GM23248 (cell line): ENCODE measurements at regions not wholly inside any gene's neighbourhood (a gene's known extent, or its start where the extent isn't known, plus 50 kb on each side); places are given as distances from the start of the nearest gene placed in this dataset.

Experiments used
- DNase-seq: peaks from one replicate; pipeline ENCODE4 v3.0.0-alpha.2; 2015
- H2AFZ ChIP-seq: fragments of 200-600 bp; sonication (generic); 2 replicates; pipeline ENCODE4 v1.6.1; 2016; ENCODE audit warnings: antibody characterized with exemption
- H3F3A ChIP-seq: fragments of 200-600 bp; sonication (generic); 2 replicates; pipeline ENCODE4 v1.6.1; 2016; ENCODE audit warnings: mild to moderate bottlenecking, antibody characterized with exemption, mixed run types; ENCODE audit not compliant: insufficient read depth
- H3K27ac ChIP-seq: fragments of 200-600 bp; sonication (generic); 2 replicates; pipeline ENCODE4 v1.5.1; 2016; ENCODE audit warnings: mild to moderate bottlenecking
- H3K27me3 ChIP-seq: fragments of 200-600 bp; sonication (generic); replicated peaks from 2 replicates; pipeline ENCODE4 v1.6.1; 2016; ENCODE audit warnings: mild to moderate bottlenecking; ENCODE audit not compliant: insufficient read depth
- H3K36me3 ChIP-seq: fragments of 200-600 bp; sonication (generic); 2 replicates; pipeline ENCODE4 v1.6.1; 2016; ENCODE audit warnings: low read depth, mild to moderate bottlenecking
- H3K4me1 ChIP-seq: fragments of 200-600 bp; sonication (generic); 2 replicates; pipeline ENCODE4 v1.6.1; 2016; ENCODE audit warnings: mild to moderate bottlenecking; ENCODE audit not compliant: insufficient read depth
- H3K4me2 ChIP-seq: fragments of 200-600 bp; sonication (generic); one replicate; pipeline ENCODE4 v1.6.1; 2016; ENCODE audit warnings: mild to moderate bottlenecking; ENCODE audit not compliant: unreplicated experiment
- H3K4me3 ChIP-seq: fragments of 200-600 bp; sonication (generic); 2 replicates; pipeline ENCODE4 v1.5.1; 2016; ENCODE audit warnings: mild to moderate bottlenecking
- H3K79me2 ChIP-seq: fragments of 200-600 bp; sonication (generic); 2 replicates; pipeline ENCODE4 v1.6.1; 2016; ENCODE audit warnings: mild to moderate bottlenecking; ENCODE audit not compliant: insufficient read depth
- H3K9ac ChIP-seq: fragments of 200-600 bp; sonication (generic); 2 replicates; pipeline ENCODE4 v1.6.1; 2016; ENCODE audit warnings: mild to moderate bottlenecking
- H3K9me2 ChIP-seq: fragments of 200-600 bp; sonication (generic); 2 replicates; pipeline ENCODE4 v1.6.1; 2016; ENCODE audit warnings: mixed run types, mild to moderate bottlenecking, moderate library complexity; ENCODE audit not compliant: insufficient read depth
- H3K9me3 ChIP-seq: fragments of 200-600 bp; sonication (generic); one replicate; pipeline ENCODE4 v1.6.1; 2017; ENCODE audit warnings: low read depth
- H4K20me1 ChIP-seq: fragments of 200-600 bp; sonication (generic); 2 replicates; pipeline ENCODE4 v1.6.0; 2016; ENCODE audit not compliant: insufficient read depth
- EZH2 ChIP-seq: fragments of 200-600 bp; sonication (generic); IDR thresholded peaks from 2 replicates; pipeline ENCODE4 v1.6.1; 2018; ENCODE audit warnings: antibody characterized with exemption, mild to moderate bottlenecking; ENCODE audit not compliant: insufficient read depth, poor library complexity, severe bottlenecking
- EZH2phosphoT487 ChIP-seq: fragments of 200-600 bp; sonication (generic); IDR thresholded peaks from 2 replicates; pipeline ENCODE4 v1.6.1; 2018; ENCODE audit warnings: antibody characterized with exemption, moderate library complexity, mild to moderate bottlenecking, low read depth; ENCODE audit not compliant: insufficient read depth
- WGBS, 2 experiments: methylation state at CpG; one replicate each; pipeline ENCODE4 v1.1.6; 2015 to 2017; ENCODE audit warnings: low lambda C conversion rate in 2 of 2, low coverage in 1 of 2; ENCODE audit errors: missing lambda C conversion rate in 2 of 2; 5-methylcytosine and 5-hydroxymethylcytosine counted together
- in situ Hi-C: fragments of 300-500 bp; cut with MboI; formaldehyde crosslinking; loops from 2 replicates; pipeline ENCODE4 v1.15.0; 2020

DNA sequence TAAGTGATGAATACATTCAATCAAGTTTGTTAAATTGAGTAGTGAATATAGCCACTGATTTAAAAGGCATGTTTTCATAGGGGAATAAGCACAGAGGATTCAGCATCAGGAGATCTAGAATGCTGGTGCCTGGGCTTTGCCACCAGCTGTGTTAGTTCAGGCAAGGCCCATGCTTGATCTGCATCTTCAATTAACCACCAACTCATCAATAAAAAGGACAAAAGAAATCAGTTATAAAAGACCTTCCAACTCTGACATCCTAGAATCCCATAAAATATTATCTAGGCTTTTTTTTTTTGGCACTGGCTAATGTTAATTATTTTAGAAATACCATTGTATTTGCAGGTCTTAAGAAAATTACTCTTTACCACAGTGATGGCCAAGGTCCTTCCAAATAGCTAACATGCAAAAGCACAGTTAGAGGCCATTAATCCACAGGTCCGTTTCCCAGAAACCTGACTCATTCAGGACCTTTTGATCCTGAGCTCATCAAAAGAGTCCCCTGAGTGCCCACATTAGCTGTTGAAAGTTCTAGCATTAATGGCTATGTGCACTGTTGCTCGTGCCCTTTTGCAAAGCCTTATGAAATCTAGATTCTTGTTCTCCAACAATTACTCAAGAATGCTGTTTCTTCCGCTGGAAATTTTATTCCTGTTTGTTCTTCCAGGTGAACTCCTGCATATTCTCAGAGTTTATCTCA lies 170.0 kb downstream of the CYRIA start:
- DNase-seq = no peak
- H3K9ac ChIP-seq = no peak overlapping the region
- 16 to 23% methylated on average over 3 of the region's 3 CpGs for WGBS, 2 experiments
- no peak overlapping the region for H3K27ac ChIP-seq
- no peak overlapping the region for H2AFZ ChIP-seq
- H3K9me3 ChIP-seq = no peaks in the 10 kb centered on the region
- no peaks in the 10 kb centered on the region for H3F3A ChIP-seq
- in situ Hi-C loops = loop anchor here (25.0 kb wide), 1 partner anchor 858 kb away; no protein-coding TSS in a partner anchor
- no peaks in the 10 kb centered on the region for H3K4me1 ChIP-seq
- H3K27me3 ChIP-seq = no peaks in the 10 kb centered on the region
- H3K36me3 ChIP-seq = no peaks in the 10 kb centered on the region
- no peaks in the 10 kb centered on the region for H4K20me1 ChIP-seq
- H3K4me3 ChIP-seq = no peak overlapping the region
- H3K4me2 ChIP-seq = no peak overlapping the region
- TF ChIP-seq EZH2phosphoT487 (no peak), EZH2 (no peak)
- no peaks in the 10 kb centered on the region for H3K9me2 ChIP-seq
- no peaks in the 10 kb centered on the region for H3K79me2 ChIP-seq

DNA sequence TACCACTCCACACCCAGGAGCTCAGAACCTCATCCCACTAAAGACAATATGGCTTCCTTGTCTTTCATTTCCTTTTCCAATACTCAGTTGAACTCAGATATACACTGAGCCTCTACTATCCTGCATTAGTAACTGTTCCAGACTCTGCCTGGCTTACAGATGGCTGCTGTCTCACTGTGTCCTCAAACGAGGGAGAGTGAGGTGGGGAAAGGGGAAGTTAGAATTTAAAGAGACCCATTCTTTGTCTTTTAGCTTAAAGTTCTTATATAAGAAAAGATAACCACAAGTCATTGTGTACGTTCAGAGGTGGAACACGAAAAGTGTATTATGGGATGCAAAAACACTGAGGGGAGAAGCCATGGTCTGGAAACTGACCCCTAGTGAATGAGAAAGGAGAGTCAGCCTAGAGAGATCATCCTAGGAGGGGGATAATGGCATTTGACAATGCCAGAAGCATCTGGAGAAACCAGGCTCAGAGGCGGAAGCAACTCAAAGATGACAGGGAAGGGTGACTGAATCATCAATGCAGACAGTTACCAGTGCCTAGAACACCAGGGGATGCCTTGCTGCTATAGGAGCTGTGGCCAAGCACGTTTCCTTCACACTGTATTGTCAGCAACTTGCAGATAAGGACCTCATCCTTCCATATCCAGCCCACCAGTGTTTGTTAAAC lies 170.7 kb downstream of the CYRIA start:
- 26 to 28% methylated on average over 5 of the region's 5 CpGs for WGBS, 2 experiments
- Histone ChIP-seq H3K4me3 (no peak overlapping the region), H3K9me3 (no peaks in the 10 kb centered on the region), H3K36me3 (no peaks in the 10 kb centered on the region), H4K20me1 (no peaks in the 10 kb centered on the region), H3K27ac (no peak overlapping the region), H2AFZ (no peak overlapping the region), H3K9me2 (no peaks in the 10 kb centered on the region), H3K9ac (no peak overlapping the region), H3K4me1 (no peaks in the 10 kb centered on the region), H3F3A (no peaks in the 10 kb centered on the region), H3K79me2 (no peaks in the 10 kb centered on the region), H3K27me3 (no peaks in the 10 kb centered on the region), H3K4me2 (no peak overlapping the region)
- in situ Hi-C loops = loop anchor here (25.0 kb wide), 1 partner anchor 858 kb away; no protein-coding TSS in a partner anchor
- no peak for DNase-seq
- TF ChIP-seq EZH2phosphoT487 (no peak), EZH2 (no peak)

GRCh38 chr2:16493788-16494187 lies 171.8 kb downstream of the CYRIA start:
- WGBS, 2 experiments = 12 to 20% methylated on average over 3 of the region's 3 CpGs
- H3K9me2 ChIP-seq = no peaks in the 10 kb centered on the region

DNA sequence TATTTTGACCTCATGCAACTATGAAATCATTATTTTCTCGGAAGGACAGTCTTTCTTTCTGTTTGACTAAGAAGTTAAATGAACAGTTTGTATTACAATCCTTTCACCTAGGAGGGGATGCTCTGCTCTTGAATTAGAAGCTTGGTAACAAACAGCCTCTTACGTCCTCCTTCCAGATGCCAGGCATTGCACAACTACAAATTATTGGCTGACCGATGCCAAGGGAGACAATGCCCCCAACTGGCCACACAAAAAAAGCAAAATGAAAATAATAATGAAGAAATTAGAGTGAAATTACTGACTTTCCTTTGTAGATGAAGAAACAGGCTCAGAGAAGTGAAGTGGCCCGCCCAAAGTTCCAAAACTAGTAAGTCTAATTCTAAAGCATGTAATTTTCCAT lies 177.9 kb downstream of the CYRIA start:
- H3F3A ChIP-seq = no peaks in the 10 kb centered on the region
- no peaks in the 10 kb centered on the region for H3K36me3 ChIP-seq
- H4K20me1 ChIP-seq = no peaks in the 10 kb centered on the region
- H3K4me2 ChIP-seq = no peak overlapping the region
- H3K27ac ChIP-seq = no peak overlapping the region
- H3K4me1 ChIP-seq = no peaks in the 10 kb centered on the region
- DNase-seq = peak; percentile 64
- H3K27me3 ChIP-seq = no peaks in the 10 kb centered on the region
- H3K4me3 ChIP-seq = no peak overlapping the region
- TF ChIP-seq EZH2phosphoT487 = no peak
- no peak for TF ChIP-seq EZH2
- WGBS, 2 experiments = 3 to 5% methylated on average over 4 of the region's 4 CpGs
- H2AFZ ChIP-seq = no peak overlapping the region
- H3K9me3 ChIP-seq = no peaks in the 10 kb centered on the region
- H3K9ac ChIP-seq = no peak overlapping the region
- H3K9me2 ChIP-seq = no peaks in the 10 kb centered on the region
- H3K79me2 ChIP-seq = no peaks in the 10 kb centered on the region
- in situ Hi-C loops = loop anchor here (25.0 kb wide), 1 partner anchor 850 kb away; no protein-coding TSS in a partner anchor

More at GRCh38 chr2:16493788-16494187, 171.8 kb downstream of the CYRIA start:
- Histone ChIP-seq H3K27ac (no peak overlapping the region), H3K9me3 (no peaks in the 10 kb centered on the region), H3K4me3 (no peak overlapping the region), H3K4me2 (no peak overlapping the region), H4K20me1 (no peaks in the 10 kb centered on the region), H3K36me3 (no peaks in the 10 kb centered on the region), H3F3A (no peaks in the 10 kb centered on the region), H3K79me2 (no peaks in the 10 kb centered on the region), H3K27me3 (no peaks in the 10 kb centered on the region), H2AFZ (no peak overlapping the region), H3K9ac (no peak overlapping the region), H3K4me1 (no peaks in the 10 kb centered on the region)
- no peak for DNase-seq
- TF ChIP-seq EZH2phosphoT487 = no peak
- TF ChIP-seq EZH2 = no peak
- in situ Hi-C loops = loop anchor here (25.0 kb wide), 1 partner anchor 856 kb away; no protein-coding TSS in a partner anchor
